ENCODE measurements at regions not wholly inside any gene's neighbourhood (a gene's known extent, or its start where the extent isn't known, plus 50 kb on each side); places are given as distances from the start of the nearest gene placed in this dataset.
"Not testable (repeated sequence)": the region's sequence is repeated elsewhere in the genome, so short reads cannot be mapped to it uniquely, and the experiment has no call there.

- H3K9me3 ChIP-seq = no peaks in the 10 kb centered on the region
- no peaks in the 10 kb centered on the region for H3K27me3 ChIP-seq
- TF ChIP-seq, protein P1, sequence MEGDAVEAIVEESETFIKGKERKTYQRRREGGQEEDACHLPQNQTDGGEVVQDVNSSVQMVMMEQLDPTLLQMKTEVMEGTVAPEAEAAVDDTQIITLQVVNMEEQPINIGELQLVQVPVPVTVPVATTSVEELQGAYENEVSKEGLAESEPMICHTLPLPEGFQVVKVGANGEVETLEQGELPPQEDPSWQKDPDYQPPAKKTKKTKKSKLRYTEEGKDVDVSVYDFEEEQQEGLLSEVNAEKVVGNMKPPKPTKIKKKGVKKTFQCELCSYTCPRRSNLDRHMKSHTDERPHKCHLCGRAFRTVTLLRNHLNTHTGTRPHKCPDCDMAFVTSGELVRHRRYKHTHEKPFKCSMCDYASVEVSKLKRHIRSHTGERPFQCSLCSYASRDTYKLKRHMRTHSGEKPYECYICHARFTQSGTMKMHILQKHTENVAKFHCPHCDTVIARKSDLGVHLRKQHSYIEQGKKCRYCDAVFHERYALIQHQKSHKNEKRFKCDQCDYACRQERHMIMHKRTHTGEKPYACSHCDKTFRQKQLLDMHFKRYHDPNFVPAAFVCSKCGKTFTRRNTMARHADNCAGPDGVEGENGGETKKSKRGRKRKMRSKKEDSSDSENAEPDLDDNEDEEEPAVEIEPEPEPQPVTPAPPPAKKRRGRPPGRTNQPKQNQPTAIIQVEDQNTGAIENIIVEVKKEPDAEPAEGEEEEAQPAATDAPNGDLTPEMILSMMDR (IDR thresholded peaks at IDR 0.05; ENCODE audit: low read depth, low read length) = no peak
- no peaks in the 10 kb centered on the region for H3K4me1 ChIP-seq
- no peaks in the 10 kb centered on the region for H3K36me3 ChIP-seq
- DNase-seq = no peak
- H3K4me3 ChIP-seq (ENCODE audit: low read depth, low read length) = no peak overlapping the region
Observed at GRCh38 chr6:81049425-81050042, 702.9 kb downstream of the TENT5A start.

- H3K4me1 ChIP-seq = no peaks in the 10 kb centered on the region
- no peak for DNase-seq
- H3K27me3 ChIP-seq = no peaks in the 10 kb centered on the region
- TF ChIP-seq, protein P1 (IDR thresholded peaks at IDR 0.05; ENCODE audit: low read depth, low read length) = no peak
- H3K4me3 ChIP-seq (ENCODE audit: low read depth, low read length) = no peak overlapping the region
- H3K9me3 ChIP-seq = no peaks in the 10 kb centered on the region
- H3K36me3 ChIP-seq = no peaks in the 10 kb centered on the region
Observed at GRCh38 chr6:81031416-81031815, 721.1 kb downstream of the TENT5A start.

DNA sequence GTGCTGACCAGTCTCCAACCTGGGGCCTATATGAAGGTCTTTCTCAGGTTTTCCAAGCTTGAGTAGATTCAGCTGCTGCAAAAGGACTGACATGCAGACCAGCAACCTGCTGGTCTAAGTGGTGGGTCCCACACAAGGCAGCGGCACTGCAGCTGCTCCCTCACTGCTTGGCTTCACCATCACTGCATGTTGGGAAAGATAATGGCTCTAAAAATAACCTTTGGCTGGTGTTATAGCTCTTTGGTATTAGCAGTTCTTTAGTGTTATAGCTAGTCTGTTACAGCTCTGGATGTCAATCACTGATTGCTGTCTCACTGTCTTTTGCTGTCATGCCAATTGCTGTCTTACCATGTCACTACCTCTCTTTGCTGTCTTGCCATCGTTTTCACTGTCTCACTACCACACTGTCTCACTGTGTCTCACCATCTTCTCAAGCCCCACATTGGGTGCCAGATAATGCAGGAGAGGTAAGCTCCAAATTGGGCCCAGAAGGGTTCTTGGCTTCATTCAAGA lies 726.4 kb downstream of the TENT5A start:
- TF ChIP-seq, protein P1 (IDR thresholded peaks at IDR 0.05; ENCODE audit: low read depth, low read length) = no peak
- no peaks in the 10 kb centered on the region for H3K27me3 ChIP-seq
- no peaks in the 10 kb centered on the region for H3K36me3 ChIP-seq
- no peak for DNase-seq
- H3K4me1 ChIP-seq = no peaks in the 10 kb centered on the region
- no peaks in the 10 kb centered on the region; the same call in 1 of the 2 replicates for H3K9me3 ChIP-seq
- H3K4me3 ChIP-seq (ENCODE audit: low read depth, low read length) = no peak overlapping the region

- Histone ChIP-seq H3K27me3 (no peaks in the 10 kb centered on the region), H3K4me3 (ENCODE audit: low read depth, low read length) (no peak overlapping the region), H3K4me1 (no peaks in the 10 kb centered on the region), H3K36me3 (no peaks in the 10 kb centered on the region), H3K9me3 (no peaks in the 10 kb centered on the region; the same call in 1 of the 2 replicates)
- no peak for DNase-seq
- TF ChIP-seq, protein P1 (IDR thresholded peaks at IDR 0.05; ENCODE audit: low read depth, low read length) = no peak
Observed at GRCh38 chr6:81023709-81024108, 728.8 kb downstream of the TENT5A start.

GRCh38 chr6:81023007-81023582 lies 729.4 kb downstream of the TENT5A start:
- Histone ChIP-seq H3K9me3 (no peaks in the 10 kb centered on the region; the same call in 1 of the 2 replicates), H3K36me3 (no peaks in the 10 kb centered on the region), H3K4me3 (ENCODE audit: low read depth, low read length) (no peak overlapping the region), H3K27me3 (no peaks in the 10 kb centered on the region), H3K4me1 (no peaks in the 10 kb centered on the region)
- DNase-seq = no peak
- TF ChIP-seq, protein P1 (IDR thresholded peaks at IDR 0.05; ENCODE audit: low read depth, low read length) = no peak

DNA sequence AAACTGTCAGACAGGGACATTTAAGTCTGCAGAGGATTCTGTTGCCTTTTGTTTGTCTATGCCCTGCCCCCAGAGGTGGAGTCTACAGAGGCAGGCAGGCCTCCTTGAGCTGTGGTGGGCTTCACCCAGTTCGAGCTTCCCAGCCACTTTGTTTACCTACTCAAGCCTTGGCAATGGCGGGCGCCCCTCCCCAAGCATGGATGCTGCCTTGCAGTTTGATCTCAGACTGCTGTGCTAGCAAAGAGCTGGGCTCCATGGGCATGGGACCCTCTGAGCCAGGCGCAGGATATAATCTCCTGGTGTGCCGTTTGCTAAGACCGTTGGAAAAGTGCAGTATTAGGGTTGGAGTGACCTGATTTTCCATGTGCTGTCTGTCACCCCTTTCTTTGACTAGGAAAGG lies 734.9 kb downstream of the TENT5A start:
- DNase-seq; H3K9me3 ChIP-seq; H3K36me3 ChIP-seq; H3K4me1 ChIP-seq; H3K4me3 ChIP-seq (ENCODE audit: low read depth, low read length); H3K27me3 ChIP-seq: not testable (repeated sequence)
